Erythroblast (primary cell): ENCODE measurements at regions not wholly inside any gene's neighbourhood (a gene's known extent, or its start where the extent isn't known, plus 50 kb on each side); places are given as distances from the start of the nearest gene placed in this dataset.

Experiments used
- GATA1 ChIP-seq: IDR thresholded peaks from 2 replicates; pipeline ENCODE4 v1.6.1; 2011; ENCODE audit warnings: low read depth, mild to moderate bottlenecking, control low read depth, low read length, moderate library complexity
- POLR2A ChIP-seq: IDR thresholded peaks from 2 replicates; pipeline ENCODE4 v1.6.1; 2011; ENCODE audit warnings: mild to moderate bottlenecking, low read length

GRCh38 chr18:67646890-67647289 is 130.4 kb upstream of the DSEL start:
- TF ChIP-seq POLR2A (no peak), GATA1 (no peak)
